B cell (primary cell): ENCODE measurements at regions not wholly inside any gene's neighbourhood (a gene's known extent, or its start where the extent isn't known, plus 50 kb on each side); places are given as distances from the start of the nearest gene placed in this dataset.

Experiments used
- CTCF ChIP-seq: fragments of 200-600 bp; IDR thresholded peaks from one replicate; pipeline ENCODE4 v1.8.0; 2022; ENCODE audit warnings: antibody characterized with exemption, mild to moderate bottlenecking
- EZH2 ChIP-seq: IDR thresholded peaks from 2 replicates; pipeline ENCODE4 v1.6.1; 2012; ENCODE audit warnings: borderline replicate concordance, low read depth, mild to moderate bottlenecking, moderate library complexity, low read length; ENCODE audit not compliant: insufficient read depth, poor library complexity, severe bottlenecking

GRCh38 chr1:38287547-38287946 is 241.0 kb upstream of the POU3F1 start:
- no peak for TF ChIP-seq CTCF
- no peak for TF ChIP-seq EZH2
